ENCODE measurements at regions not wholly inside any gene's neighbourhood (a gene's known extent, or its start where the extent isn't known, plus 50 kb on each side); places are given as distances from the start of the nearest gene placed in this dataset.
"Not testable (repeated sequence)": the region's sequence is repeated elsewhere in the genome, so short reads cannot be mapped to it uniquely, and the experiment has no call there.

DNA sequence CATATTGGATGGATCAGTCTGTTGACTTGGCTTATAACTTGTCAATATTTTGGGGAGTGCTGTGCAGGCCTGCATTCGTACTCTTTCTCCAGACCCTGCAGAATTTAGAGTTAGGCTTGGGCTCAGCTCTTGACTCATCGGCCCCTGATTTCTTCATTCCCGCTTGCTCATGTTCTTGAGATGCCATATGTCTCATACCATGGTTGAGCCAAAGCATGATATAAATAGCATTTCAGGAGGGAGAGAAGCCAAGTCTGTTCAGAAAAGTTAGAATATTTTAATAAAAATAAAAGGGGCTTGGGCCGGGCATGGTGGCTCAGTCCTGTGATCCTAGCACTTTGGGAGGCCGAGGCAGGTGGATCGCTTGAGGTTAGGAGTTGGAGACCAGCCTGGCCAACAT lies 898.1 kb downstream of the TYW1 start:
- Histone ChIP-seq H3K27me3 (ENCODE audit: control insufficient read depth in 3 of 3, insufficient read depth in 3 of 3, low read length in 3 of 3) (no peaks in the 10 kb centered on the region), H3K36me3 (ENCODE audit: control insufficient read depth in 3 of 3, insufficient read depth in 2 of 3, low read depth in 1 of 3, low read length in 3 of 3) (no peaks in the 10 kb centered on the region), H3K4me3 (ENCODE audit: low read depth in 1 of 3, low read length in 3 of 3) (no peak overlapping the region), H3K27ac (ENCODE audit: low read depth in 1 of 3, low read length in 2 of 3) (no peak overlapping the region), H3K9me3 (ENCODE audit: control insufficient read depth in 2 of 2, insufficient read depth in 1 of 2, low read depth in 1 of 2, low read length in 1 of 2) (peaks cover 0 to 10% of the 10 kb centered on the region in 2 donors), H3K4me1 (ENCODE audit: control insufficient read depth in 3 of 3, insufficient read depth in 2 of 3, low read depth in 1 of 3, low read length in 2 of 3) (no peaks in the 10 kb centered on the region)
- DNase-seq (no peak), FAIRE-seq (no peak)
- WGBS, 3 donors = 90% methylated on average over 6 of the region's 6 CpGs

DNA sequence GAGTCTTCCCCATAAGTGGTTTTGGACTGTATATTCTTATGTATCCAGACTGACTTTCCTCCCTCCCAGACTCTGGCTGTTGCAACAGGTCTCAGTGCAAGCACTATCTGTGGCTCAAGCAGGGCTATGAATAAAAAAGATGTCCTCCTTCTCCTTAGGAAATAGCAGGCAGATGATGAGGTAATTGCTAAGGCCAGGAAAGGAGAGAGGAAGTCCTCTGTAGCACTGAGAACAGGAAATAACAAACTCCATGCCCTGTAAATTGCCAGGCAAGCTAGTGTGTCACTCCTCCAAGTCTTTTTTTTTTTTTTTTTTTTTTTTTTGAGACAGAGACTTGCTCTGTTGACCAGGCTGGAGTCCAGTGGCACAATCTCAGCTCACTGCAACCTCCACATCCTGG lies 900.1 kb downstream of the TYW1 start:
- Histone ChIP-seq H3K4me3 (ENCODE audit: low read depth in 1 of 3, low read length in 3 of 3) (no peak overlapping the region), H3K27me3 (ENCODE audit: control insufficient read depth in 3 of 3, insufficient read depth in 3 of 3, low read length in 3 of 3) (no peaks in the 10 kb centered on the region), H3K9me3 (ENCODE audit: control insufficient read depth in 2 of 2, insufficient read depth in 1 of 2, low read depth in 1 of 2, low read length in 1 of 2) (no peaks in the 10 kb centered on the region), H3K36me3 (ENCODE audit: control insufficient read depth in 3 of 3, insufficient read depth in 2 of 3, low read depth in 1 of 3, low read length in 3 of 3) (no peaks in the 10 kb centered on the region), H3K4me1 (ENCODE audit: control insufficient read depth in 3 of 3, insufficient read depth in 2 of 3, low read depth in 1 of 3, low read length in 2 of 3) (no peaks in the 10 kb centered on the region), H3K27ac (ENCODE audit: low read depth in 1 of 3, low read length in 2 of 3) (no peak overlapping the region)
- DNase-seq (no peak), FAIRE-seq (no peak)

DNA sequence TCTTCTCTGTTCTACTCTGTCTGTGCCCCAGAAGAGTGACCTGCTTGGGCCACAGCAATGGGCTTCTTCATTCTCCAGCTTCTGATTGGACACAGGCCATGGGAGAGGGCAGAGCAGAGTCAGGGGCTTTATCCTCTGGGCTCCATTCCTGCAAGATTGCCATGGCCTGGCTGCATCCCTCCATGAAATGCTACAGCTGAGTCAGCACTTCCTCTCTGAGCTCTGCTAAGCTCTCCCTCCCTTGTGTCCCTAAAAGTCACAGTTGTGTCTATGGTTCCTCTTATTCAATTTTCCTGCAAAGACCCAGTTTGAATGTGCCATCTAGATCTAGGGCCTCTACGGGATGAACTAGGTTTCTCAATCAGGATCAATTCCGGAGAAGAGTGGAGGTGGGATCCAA lies 903.8 kb downstream of the TYW1 start:
- 67 to 89% (median 89%) methylated on average over 2 of the region's 2 CpGs for WGBS, 3 donors
- no peak for FAIRE-seq
- no peaks in the 10 kb centered on the region for H3K36me3 ChIP-seq (ENCODE audit: control insufficient read depth in 3 of 3, insufficient read depth in 2 of 3, low read depth in 1 of 3, low read length in 3 of 3)
- no peaks in the 10 kb centered on the region for H3K27me3 ChIP-seq (ENCODE audit: control insufficient read depth in 3 of 3, insufficient read depth in 3 of 3, low read length in 3 of 3)
- H3K4me1 ChIP-seq (ENCODE audit: control insufficient read depth in 3 of 3, insufficient read depth in 2 of 3, low read depth in 1 of 3, low read length in 2 of 3) = no peaks in the 10 kb centered on the region
- H3K27ac ChIP-seq (ENCODE audit: low read depth in 1 of 3, low read length in 2 of 3) = no peak overlapping the region
- no peak for DNase-seq
- no peak overlapping the region for H3K4me3 ChIP-seq (ENCODE audit: low read depth in 1 of 3, low read length in 3 of 3)
- H3K9me3 ChIP-seq (ENCODE audit: control insufficient read depth in 2 of 2, insufficient read depth in 1 of 2, low read depth in 1 of 2, low read length in 1 of 2) = no peaks in the 10 kb centered on the region

DNA sequence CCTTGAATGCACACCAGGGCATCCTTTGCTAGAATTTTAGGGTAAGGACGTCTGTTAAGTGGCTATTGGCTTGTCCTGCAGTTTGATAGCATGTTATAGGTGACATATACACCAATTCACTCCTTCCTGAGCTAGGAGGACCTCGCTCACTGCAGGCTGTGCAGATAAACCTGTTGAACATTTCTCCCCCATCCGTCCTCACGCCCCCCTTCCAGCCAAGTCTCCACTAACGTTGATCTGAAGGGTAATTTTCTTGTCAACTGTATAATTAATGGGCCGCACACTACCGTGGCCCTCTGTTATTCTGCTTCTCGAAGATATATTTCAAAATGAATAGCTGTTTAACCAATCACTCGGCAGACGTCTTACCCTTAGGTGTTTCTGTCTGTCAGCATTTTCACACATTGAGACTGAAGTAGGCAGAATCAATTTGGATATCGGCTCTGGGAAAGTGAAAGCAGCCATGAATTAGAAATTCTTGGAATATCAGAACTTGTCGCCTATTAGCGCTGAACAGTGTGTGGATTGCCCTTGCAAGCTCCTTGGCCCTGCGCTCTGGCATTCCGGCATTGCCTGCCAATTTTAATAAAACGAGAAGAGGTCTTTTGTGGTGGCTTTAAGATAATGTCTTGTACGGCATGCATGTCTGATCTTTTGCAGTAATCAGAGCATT lies 905.3 kb downstream of the TYW1 start:
- no peak for FAIRE-seq
- 71 to 72% (median 71%) methylated on average over 17 of the region's 17 CpGs for WGBS, 3 donors
- Histone ChIP-seq H3K4me3 (ENCODE audit: low read depth in 1 of 3, low read length in 3 of 3) (no peak overlapping the region), H3K27ac (ENCODE audit: low read depth in 1 of 3, low read length in 2 of 3) (no peak overlapping the region), H3K4me1 (ENCODE audit: control insufficient read depth in 3 of 3, insufficient read depth in 2 of 3, low read depth in 1 of 3, low read length in 2 of 3) (no peaks in the 10 kb centered on the region), H3K9me3 (ENCODE audit: control insufficient read depth in 2 of 2, insufficient read depth in 1 of 2, low read depth in 1 of 2, low read length in 1 of 2) (no peaks in the 10 kb centered on the region), H3K27me3 (ENCODE audit: control insufficient read depth in 3 of 3, insufficient read depth in 3 of 3, low read length in 3 of 3) (no peaks in the 10 kb centered on the region), H3K36me3 (ENCODE audit: control insufficient read depth in 3 of 3, insufficient read depth in 2 of 3, low read depth in 1 of 3, low read length in 3 of 3) (no peaks in the 10 kb centered on the region)
- DNase-seq = no peak

DNA sequence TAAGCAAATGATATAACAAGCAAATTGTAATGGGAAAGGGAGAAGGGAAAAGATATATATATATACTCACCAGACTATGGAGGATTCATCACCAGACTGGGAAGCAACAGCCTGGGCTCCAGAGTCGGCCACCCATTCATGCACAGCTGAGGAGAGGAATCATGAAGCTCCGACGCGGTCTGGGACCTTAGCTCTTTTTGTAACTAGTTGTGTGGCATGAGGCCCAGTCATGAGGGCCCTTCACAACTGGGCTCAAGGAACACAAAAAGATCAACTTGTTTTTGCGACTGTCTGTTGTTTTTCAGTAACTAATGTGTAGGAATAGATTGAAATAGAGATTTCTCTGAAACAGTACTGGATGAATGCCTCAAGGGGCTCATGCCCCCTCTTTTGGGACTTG lies 911.2 kb downstream of the TYW1 start:
- Histone ChIP-seq H3K4me3 (ENCODE audit: low read depth in 1 of 3, low read length in 3 of 3) (no peak overlapping the region), H3K9me3 (ENCODE audit: control insufficient read depth in 2 of 2, insufficient read depth in 1 of 2, low read depth in 1 of 2, low read length in 1 of 2) (no peaks in the 10 kb centered on the region), H3K27me3 (ENCODE audit: control insufficient read depth in 3 of 3, insufficient read depth in 3 of 3, low read length in 3 of 3) (no peaks in the 10 kb centered on the region), H3K27ac (ENCODE audit: low read depth in 1 of 3, low read length in 2 of 3) (no peak overlapping the region), H3K36me3 (ENCODE audit: control insufficient read depth in 3 of 3, insufficient read depth in 2 of 3, low read depth in 1 of 3, low read length in 3 of 3) (no peaks in the 10 kb centered on the region), H3K4me1 (ENCODE audit: control insufficient read depth in 3 of 3, insufficient read depth in 2 of 3, low read depth in 1 of 3, low read length in 2 of 3) (no peaks in the 10 kb centered on the region)
- DNase-seq (no peak), FAIRE-seq (no peak)
- 70 to 87% (median 74%) methylated on average over 5 of the region's 5 CpGs for WGBS, 3 donors

DNA sequence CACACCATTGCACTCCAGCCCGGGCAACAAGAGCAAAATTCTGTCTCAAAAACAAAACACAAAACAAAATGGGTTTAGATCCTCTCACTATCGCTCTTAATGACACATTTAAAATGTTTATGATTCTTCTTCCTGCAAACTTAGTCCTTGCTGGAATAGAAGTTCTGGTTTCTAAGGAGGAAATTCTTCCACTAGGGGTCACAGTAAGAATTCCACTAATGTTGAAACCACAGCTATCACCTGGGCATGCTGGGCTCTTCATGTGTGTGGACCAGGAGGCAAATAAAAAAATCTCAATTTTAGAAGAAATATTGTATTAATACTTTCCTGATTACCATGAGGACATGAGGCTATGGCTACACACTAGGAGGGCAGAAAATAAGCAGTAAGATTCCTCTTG lies 915.8 kb downstream of the TYW1 start:
- H3K9me3 ChIP-seq (ENCODE audit: control insufficient read depth in 2 of 2, insufficient read depth in 1 of 2, low read depth in 1 of 2, low read length in 1 of 2) = no peaks in the 10 kb centered on the region
- no peak overlapping the region for H3K4me3 ChIP-seq (ENCODE audit: low read depth in 1 of 3, low read length in 3 of 3)
- no peaks in the 10 kb centered on the region for H3K36me3 ChIP-seq (ENCODE audit: control insufficient read depth in 3 of 3, insufficient read depth in 2 of 3, low read depth in 1 of 3, low read length in 3 of 3)
- no peak overlapping the region for H3K27ac ChIP-seq (ENCODE audit: low read depth in 1 of 3, low read length in 2 of 3)
- H3K27me3 ChIP-seq (ENCODE audit: control insufficient read depth in 3 of 3, insufficient read depth in 3 of 3, low read length in 3 of 3) = no peaks in the 10 kb centered on the region
- FAIRE-seq (no peak), DNase-seq (no peak)
- WGBS, 3 donors = 69 to 75% (median 75%) methylated on average over 2 of the region's 2 CpGs
- no peaks in the 10 kb centered on the region for H3K4me1 ChIP-seq (ENCODE audit: control insufficient read depth in 3 of 3, insufficient read depth in 2 of 3, low read depth in 1 of 3, low read length in 2 of 3)

DNA sequence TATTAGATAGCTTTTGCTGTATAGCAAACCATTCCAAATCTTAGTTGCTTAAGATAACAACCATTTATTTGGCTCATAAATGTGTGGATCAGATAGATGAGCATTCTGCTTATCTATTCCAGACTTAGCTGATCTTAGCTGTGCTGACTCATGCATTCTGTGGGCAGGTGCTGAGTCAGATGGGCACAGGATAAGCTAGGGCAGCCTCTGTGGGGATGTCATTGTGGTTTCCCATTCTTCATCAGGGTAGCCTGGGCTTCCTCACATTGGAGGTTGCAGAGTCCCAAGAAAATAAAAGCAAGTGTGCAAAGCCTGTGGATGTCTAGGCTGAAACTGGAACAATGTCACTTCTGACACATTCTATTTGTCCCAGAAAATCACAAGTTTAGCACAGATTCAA lies 917.0 kb downstream of the TYW1 start:
- H3K36me3 ChIP-seq (ENCODE audit: control insufficient read depth in 3 of 3, insufficient read depth in 2 of 3, low read depth in 1 of 3, low read length in 3 of 3) = no peaks in the 10 kb centered on the region
- H3K27me3 ChIP-seq (ENCODE audit: control insufficient read depth in 3 of 3, insufficient read depth in 3 of 3, low read length in 3 of 3) = no peaks in the 10 kb centered on the region
- DNase-seq (no peak), FAIRE-seq (no peak)
- H3K27ac ChIP-seq (ENCODE audit: low read depth in 1 of 3, low read length in 2 of 3) = no peak overlapping the region
- no peaks in the 10 kb centered on the region for H3K4me1 ChIP-seq (ENCODE audit: control insufficient read depth in 3 of 3, insufficient read depth in 2 of 3, low read depth in 1 of 3, low read length in 2 of 3)
- no peak overlapping the region for H3K4me3 ChIP-seq (ENCODE audit: low read depth in 1 of 3, low read length in 3 of 3)
- H3K9me3 ChIP-seq (ENCODE audit: control insufficient read depth in 2 of 2, insufficient read depth in 1 of 2, low read depth in 1 of 2, low read length in 1 of 2) = peaks cover 0 to 5% of the 10 kb centered on the region in 2 donors

DNA sequence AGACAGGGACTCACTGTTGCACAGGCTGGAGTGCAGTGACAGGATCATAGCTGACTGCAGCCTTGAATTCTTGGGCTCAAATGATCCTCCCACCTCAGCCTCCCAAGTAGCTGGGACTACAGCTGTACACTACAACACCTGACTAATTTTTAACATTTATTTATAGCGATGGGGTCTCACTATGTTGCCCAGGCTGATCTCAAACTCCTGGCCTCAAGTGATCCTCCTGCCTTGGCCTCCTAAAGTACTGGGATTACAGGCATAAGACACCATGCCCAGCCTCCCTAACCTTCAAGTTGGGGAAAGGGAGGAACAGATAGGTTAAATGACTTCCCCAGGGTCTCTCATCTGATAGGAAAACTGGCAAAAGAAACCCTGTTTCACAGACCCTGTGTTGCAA lies 919.5 kb downstream of the TYW1 start:
- not testable (repeated sequence) for H3K27ac ChIP-seq (ENCODE audit: low read depth in 1 of 3, low read length in 2 of 3); DNase-seq; H3K9me3 ChIP-seq (ENCODE audit: control insufficient read depth in 2 of 2, insufficient read depth in 1 of 2, low read depth in 1 of 2, low read length in 1 of 2); FAIRE-seq; H3K4me3 ChIP-seq (ENCODE audit: low read depth in 1 of 3, low read length in 3 of 3); H3K36me3 ChIP-seq (ENCODE audit: control insufficient read depth in 3 of 3, insufficient read depth in 2 of 3, low read depth in 1 of 3, low read length in 3 of 3); H3K27me3 ChIP-seq (ENCODE audit: control insufficient read depth in 3 of 3, insufficient read depth in 3 of 3, low read length in 3 of 3); H3K4me1 ChIP-seq (ENCODE audit: control insufficient read depth in 3 of 3, insufficient read depth in 2 of 3, low read depth in 1 of 3, low read length in 2 of 3)
- 92 to 96% (median 95%) methylated on average over 1 of the region's 1 CpG for WGBS, 3 donors

Measured in small intestine (tissue), 7 donors.